ENCODE measurements at regions not wholly inside any gene's neighbourhood (a gene's known extent, or its start where the extent isn't known, plus 50 kb on each side); places are given as distances from the start of the nearest gene placed in this dataset.

GRCh38 chr11:121792185-121792584 is 323.8 kb downstream of the BLID start:
- no peak overlapping the region for H3K4me3 ChIP-seq (ENCODE audit: low read depth, low read length)
- TF ChIP-seq CTCF (conservative IDR thresholded peaks at IDR 0.05; ENCODE audit: low read depth, low read length): no peak
- DNase-seq (ENCODE audit: low read depth): no peak

GRCh38 chr11:121790430-121790829 is 325.6 kb downstream of the BLID start:
- no peak for TF ChIP-seq CTCF (conservative IDR thresholded peaks at IDR 0.05; ENCODE audit: low read depth, low read length)
- H3K4me3 ChIP-seq (ENCODE audit: low read depth, low read length): no peak overlapping the region
- no peak for DNase-seq (ENCODE audit: low read depth)

- no peak overlapping the region for H3K4me3 ChIP-seq (ENCODE audit: low read depth, low read length)
- no peak for DNase-seq (ENCODE audit: low read depth)
- no peak for TF ChIP-seq CTCF (conservative IDR thresholded peaks at IDR 0.05; ENCODE audit: low read depth, low read length)
Measured at GRCh38 chr11:121780971-121781370, 328.2 kb upstream of the SORL1-AS1 start.

- DNase-seq (ENCODE audit: low read depth): no peak
- no peak for TF ChIP-seq CTCF (conservative IDR thresholded peaks at IDR 0.05; ENCODE audit: low read depth, low read length)
- no peak overlapping the region for H3K4me3 ChIP-seq (ENCODE audit: low read depth, low read length)
Measured at GRCh38 chr11:121777056-121777455, 324.3 kb upstream of the SORL1-AS1 start.

GRCh38 chr11:121775276-121775675 is 322.5 kb upstream of the SORL1-AS1 start:
- no peak for DNase-seq (ENCODE audit: low read depth)
- no peak for TF ChIP-seq CTCF (conservative IDR thresholded peaks at IDR 0.05; ENCODE audit: low read depth, low read length)
- H3K4me3 ChIP-seq (ENCODE audit: low read depth, low read length): no peak overlapping the region

- TF ChIP-seq CTCF (conservative IDR thresholded peaks at IDR 0.05; ENCODE audit: low read depth, low read length): no peak
- no peak overlapping the region for H3K4me3 ChIP-seq (ENCODE audit: low read depth, low read length)
- DNase-seq (ENCODE audit: low read depth): no peak
Measured at GRCh38 chr11:121773076-121773475, 320.3 kb upstream of the SORL1-AS1 start.

- no peak overlapping the region for H3K4me3 ChIP-seq (ENCODE audit: low read depth, low read length)
- no peak for TF ChIP-seq CTCF (conservative IDR thresholded peaks at IDR 0.05; ENCODE audit: low read depth, low read length)
- DNase-seq (ENCODE audit: low read depth): no peak
Measured at GRCh38 chr11:121770939-121771595, 318.3 kb upstream of the SORL1-AS1 start.

Measured in epithelial cell of proximal tubule (primary cell).